Adipocyte (in vitro differentiated cells): ENCODE measurements at regions not wholly inside any gene's neighbourhood (a gene's known extent, or its start where the extent isn't known, plus 50 kb on each side); places are given as distances from the start of the nearest gene placed in this dataset.

Source experiments
- DNase-seq: peaks from one replicate; pipeline ENCODE4 v3.0.0-alpha.2; 2015; ENCODE audit warnings: low read depth
- H3K27me3 ChIP-seq: replicated peaks from 2 replicates; pipeline ENCODE4 v1.7.0; 2013; ENCODE audit warnings: mild to moderate bottlenecking, low read length, moderate library complexity; ENCODE audit not compliant: control insufficient read depth, insufficient read depth
- H3K36me3 ChIP-seq: 2 replicates; pipeline ENCODE4 v1.7.0; 2013; ENCODE audit warnings: low read length, mild to moderate bottlenecking, moderate library complexity; ENCODE audit not compliant: control insufficient read depth, insufficient read depth, severe bottlenecking
- H3K4me1 ChIP-seq: 2 replicates; pipeline ENCODE4 v1.7.0; 2013; ENCODE audit warnings: mild to moderate bottlenecking, low read length, moderate library complexity; ENCODE audit not compliant: control insufficient read depth, insufficient read depth
- H3K4me3 ChIP-seq: 2 replicates; pipeline ENCODE4 v1.7.0; 2013; ENCODE audit warnings: mild to moderate bottlenecking, low read length, moderate library complexity
- H3K9ac ChIP-seq: 2 replicates; pipeline ENCODE4 v1.7.0; 2013; ENCODE audit warnings: mild to moderate bottlenecking, low read length, moderate library complexity
- H3K9me3 ChIP-seq: 2 replicates; pipeline ENCODE4 v1.7.0; 2013; ENCODE audit warnings: mild to moderate bottlenecking, low read length, moderate library complexity; ENCODE audit not compliant: control insufficient read depth

DNA sequence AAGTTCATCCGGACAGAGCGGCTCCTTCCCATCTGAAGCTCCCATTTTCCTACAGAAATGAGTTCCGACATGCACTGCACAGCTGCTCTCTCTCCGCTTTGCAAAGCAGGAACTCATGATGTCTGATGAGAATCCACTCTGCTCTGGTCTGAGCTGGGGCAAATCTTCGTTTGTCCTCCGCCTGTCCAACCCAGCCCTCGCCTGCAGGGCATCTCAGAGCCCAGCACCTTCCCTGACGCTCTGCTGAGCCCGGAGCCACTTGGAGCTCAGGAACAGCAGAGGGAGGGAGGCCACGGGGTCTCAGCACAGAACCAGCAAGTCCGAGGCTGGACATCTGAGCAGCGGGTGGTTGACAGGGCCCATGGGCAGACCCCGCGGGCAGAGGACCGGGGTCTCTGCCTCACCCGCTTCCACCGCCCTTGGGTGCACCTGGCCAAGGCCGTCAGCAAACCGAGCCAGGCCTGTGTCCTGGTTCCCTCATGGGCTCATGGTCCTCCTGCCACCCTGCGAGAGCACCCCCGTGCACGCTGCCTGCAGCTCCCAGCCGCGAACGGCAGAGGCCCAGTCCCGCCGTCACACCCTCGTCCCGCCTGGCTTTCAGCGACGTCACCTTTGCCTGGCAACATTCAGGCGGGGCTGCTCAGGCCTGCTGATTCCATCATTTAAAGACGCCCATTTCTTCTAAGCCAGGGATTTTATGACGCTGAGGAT lies 78.5 kb upstream of the BHLHE23 start:
- H3K4me3 ChIP-seq: no peak overlapping the region
- no peak for DNase-seq
- no peak overlapping the region for H3K9ac ChIP-seq
- no peaks in the 10 kb centered on the region for H3K9me3 ChIP-seq
- H3K27me3 ChIP-seq: peaks cover 53% of the 10 kb centered on the region
- H3K4me1 ChIP-seq: no peaks in the 10 kb centered on the region
- H3K36me3 ChIP-seq: no peaks in the 10 kb centered on the region

DNA sequence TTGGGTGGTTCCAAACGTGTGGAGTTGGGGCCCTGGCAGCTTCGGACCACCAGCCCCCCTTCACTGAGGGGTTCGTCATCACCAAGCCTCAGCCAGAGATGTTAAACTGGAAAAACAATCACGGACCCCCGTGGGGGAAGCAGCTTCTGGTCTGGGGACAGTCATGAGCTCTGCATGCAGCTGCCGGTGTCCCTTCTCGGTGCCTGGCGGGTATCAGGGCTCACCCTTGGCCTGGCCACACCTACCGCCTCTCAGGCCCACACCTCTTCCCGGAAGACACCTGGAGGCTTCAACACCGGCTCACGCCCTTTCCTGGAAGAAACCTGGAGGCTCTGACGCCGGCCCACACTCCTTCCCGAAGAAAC lies 77.8 kb upstream of the BHLHE23 start:
- no peaks in the 10 kb centered on the region for H3K36me3 ChIP-seq
- peaks cover 51% of the 10 kb centered on the region for H3K27me3 ChIP-seq

DNA sequence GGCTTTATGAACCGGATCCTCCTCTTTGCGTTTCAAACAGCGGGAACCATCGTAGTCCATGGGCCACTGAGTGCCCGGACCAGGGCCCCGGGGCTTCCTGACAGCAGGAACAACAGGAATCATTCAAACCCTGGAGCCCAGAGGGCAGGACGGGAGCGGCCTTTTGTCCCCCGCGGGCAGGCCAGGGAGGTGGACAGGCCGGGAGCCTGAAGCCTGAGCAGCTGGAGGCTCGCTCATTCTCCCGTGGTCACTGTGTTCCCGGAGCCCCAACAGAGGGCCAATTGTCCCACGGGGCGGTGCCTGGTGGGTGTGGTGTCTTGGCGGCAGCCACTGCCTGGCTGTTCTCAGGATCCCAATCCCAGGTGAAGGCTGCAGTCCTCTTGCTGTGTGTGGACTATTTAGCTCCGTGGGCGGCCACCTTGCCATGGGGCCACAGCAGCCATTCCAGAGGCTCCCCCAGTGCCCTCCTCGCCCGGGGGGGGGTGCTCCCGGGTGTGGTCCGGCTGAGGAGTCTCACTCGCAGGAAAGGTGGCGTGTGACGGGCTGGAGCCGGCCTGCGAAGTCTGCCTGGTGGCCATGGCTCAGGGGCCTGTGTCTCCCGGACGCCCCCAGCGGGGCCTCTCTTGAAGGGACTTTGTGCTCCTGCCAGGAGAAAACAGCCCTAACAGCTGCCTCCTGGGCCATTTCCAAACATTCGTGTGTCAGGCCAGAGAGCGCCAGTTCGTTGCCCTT lies 77.2 kb upstream of the BHLHE23 start:
- Histone ChIP-seq H3K4me1 (no peaks in the 10 kb centered on the region), H3K9ac (no peak overlapping the region), H3K9me3 (peaks cover 7% of the 10 kb centered on the region), H3K36me3 (no peaks in the 10 kb centered on the region), H3K27me3 (peaks cover 51% of the 10 kb centered on the region), H3K4me3 (no peak overlapping the region)
- DNase-seq: no peak

More for the DNA sequence above, 77.8 kb upstream of the BHLHE23 start:
- H3K9ac ChIP-seq: no peak overlapping the region
- no peak for DNase-seq
- no peaks in the 10 kb centered on the region for H3K4me1 ChIP-seq
- peaks cover 3% of the 10 kb centered on the region for H3K9me3 ChIP-seq
- no peak overlapping the region for H3K4me3 ChIP-seq

DNA sequence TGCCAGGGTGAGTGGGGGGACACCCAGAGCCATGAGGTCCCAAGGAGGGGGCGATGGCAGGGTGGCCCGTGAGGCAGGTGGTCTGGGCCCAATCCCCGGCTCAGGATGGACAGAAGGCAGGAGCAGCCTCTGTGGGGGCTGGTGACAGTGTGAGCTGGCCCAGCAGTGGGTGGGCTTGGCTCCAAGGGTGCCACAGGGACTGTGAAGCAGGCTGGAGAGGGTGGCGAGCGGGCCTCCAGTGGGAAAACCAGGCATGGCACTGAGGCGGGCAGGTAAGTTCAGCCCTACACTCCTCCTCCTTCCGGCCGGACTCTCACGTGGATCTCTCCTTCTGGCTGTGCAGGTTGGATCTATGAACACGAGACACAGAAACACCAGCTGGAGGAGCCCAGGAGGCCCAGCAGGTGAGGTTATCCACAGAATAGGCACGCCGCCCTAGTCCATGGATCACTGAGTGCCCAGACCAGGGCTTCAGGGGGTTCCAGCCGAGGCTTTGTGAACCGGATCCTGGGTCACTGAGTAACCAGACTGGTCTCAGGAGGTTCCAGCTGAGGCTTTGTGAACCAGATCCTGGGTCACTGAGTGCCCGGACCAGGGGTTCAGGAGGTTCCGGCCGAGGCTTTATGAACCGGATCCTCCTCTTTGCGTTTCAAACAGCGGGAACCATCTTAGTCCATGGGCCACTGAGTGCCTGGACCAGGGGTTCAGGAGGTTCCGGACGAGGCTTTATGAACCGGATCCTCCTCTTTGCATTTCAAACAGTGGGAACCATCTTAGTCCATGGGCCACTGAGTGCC lies 76.4 kb upstream of the BHLHE23 start:
- H3K4me3 ChIP-seq: no peak overlapping the region
- H3K9ac ChIP-seq: no peak overlapping the region
- peaks cover 15% of the 10 kb centered on the region for H3K9me3 ChIP-seq
- H3K27me3 ChIP-seq: peaks cover 49% of the 10 kb centered on the region
- H3K36me3 ChIP-seq: no peaks in the 10 kb centered on the region
- H3K4me1 ChIP-seq: no peaks in the 10 kb centered on the region
- no peak for DNase-seq

DNA sequence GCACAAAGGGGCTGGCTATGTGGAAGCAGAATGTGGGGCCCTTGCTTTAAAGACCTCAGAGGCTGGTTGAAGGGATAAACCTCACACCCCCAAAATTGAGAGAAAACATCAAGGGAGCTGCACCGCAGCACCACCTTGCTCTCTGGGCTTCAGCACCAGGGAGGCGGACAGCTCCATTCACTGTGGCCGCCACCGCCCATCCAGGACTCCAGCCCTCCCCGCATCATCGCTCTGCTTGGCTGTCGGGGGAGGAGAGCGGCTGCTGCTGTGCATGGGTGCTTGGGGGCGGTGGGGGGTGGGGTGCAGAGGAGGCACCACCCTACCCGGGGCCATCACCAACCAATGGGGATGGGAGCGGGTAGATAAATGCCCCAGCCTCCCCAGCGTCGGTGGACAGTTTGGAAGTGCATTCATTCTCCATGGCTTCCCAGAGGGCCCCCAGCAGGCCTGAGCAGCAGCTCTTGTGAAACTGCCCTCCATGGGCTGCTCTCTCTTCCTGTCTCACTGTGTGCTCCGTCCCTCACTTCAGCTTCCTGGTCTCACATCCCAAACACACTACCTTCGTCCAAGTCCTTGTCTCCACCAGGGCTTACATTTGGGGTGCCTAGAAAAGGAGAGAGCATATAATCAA lies 75.7 kb upstream of the BHLHE23 start:
- no peaks in the 10 kb centered on the region for H3K4me1 ChIP-seq
- no peak overlapping the region for H3K9ac ChIP-seq
- no peaks in the 10 kb centered on the region for H3K36me3 ChIP-seq
- H3K9me3 ChIP-seq: peaks cover 22% of the 10 kb centered on the region
- H3K4me3 ChIP-seq: no peak overlapping the region
- H3K27me3 ChIP-seq: peaks cover 46% of the 10 kb centered on the region
- peak; percentile 48 for DNase-seq

DNA sequence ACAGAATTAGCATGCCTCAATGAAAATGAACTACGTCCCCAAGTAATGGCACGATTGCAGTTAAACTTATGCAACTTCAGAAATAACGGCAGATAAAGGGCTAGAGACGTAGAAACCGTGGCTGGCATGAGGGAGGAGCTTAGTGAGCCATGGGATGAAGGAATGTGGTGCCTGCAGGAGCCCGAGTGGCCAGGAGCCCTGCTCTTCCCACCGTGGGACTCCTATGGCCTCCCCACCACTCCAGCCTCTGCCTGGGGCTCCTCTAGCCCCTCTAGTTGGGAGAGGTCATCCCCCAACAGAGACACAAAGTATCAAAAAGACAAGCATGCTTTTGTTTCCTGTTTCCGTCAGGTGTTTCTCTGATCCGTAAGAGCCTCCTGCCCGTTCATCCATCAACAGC lies 75.1 kb upstream of the BHLHE23 start:
- Histone ChIP-seq H3K4me1 (no peaks in the 10 kb centered on the region), H3K4me3 (no peak overlapping the region), H3K9ac (no peak overlapping the region), H3K27me3 (peaks cover 41% of the 10 kb centered on the region), H3K36me3 (no peaks in the 10 kb centered on the region), H3K9me3 (peaks cover 28% of the 10 kb centered on the region)
- DNase-seq: no peak

DNA sequence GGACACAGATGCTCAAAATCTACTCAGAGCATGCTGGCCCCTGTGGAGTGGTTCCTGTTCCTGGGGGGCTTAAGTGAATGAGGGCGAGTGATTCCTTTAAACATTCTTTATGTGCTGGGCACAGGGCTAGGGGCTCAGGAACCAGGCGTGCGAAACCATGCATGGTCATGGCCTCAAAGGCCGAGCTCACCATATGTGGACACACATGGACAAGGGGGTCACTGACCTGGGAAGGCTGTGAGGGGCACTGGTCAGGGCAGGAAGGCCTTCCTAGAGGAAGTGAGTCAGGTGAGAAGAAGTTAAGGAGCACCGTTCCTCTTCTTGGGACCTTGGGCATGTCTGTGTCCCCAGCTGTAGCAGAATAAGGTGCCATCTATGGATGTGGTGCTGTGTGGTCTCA lies 74.6 kb upstream of the BHLHE23 start:
- H3K9ac ChIP-seq: no peak overlapping the region
- no peak overlapping the region for H3K4me3 ChIP-seq
- peaks cover 38% of the 10 kb centered on the region for H3K27me3 ChIP-seq
- H3K9me3 ChIP-seq: peaks cover 33% of the 10 kb centered on the region
- H3K4me1 ChIP-seq: no peaks in the 10 kb centered on the region
- H3K36me3 ChIP-seq: no peaks in the 10 kb centered on the region
- no peak for DNase-seq

DNA sequence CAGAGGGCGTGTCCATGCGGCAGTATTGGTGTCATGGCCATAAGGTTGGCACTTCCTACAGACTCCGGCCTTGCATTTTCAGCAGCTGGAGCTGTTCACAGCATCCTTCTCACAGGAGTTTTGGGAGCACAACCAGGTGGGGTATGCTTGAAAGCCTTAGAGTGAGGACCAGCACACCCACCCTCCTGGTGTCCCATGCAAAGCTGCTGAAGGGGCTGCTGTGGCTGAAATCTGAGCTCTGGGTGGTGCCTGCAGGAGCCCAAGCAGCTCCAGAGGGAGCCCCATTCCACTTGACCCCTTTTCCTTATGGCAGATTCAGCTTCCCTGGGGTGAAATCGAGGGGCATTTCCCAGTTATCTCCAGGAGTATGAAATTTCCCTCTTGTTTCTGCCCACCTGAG lies 74.0 kb upstream of the BHLHE23 start:
- DNase-seq: no peak
- no peaks in the 10 kb centered on the region for H3K36me3 ChIP-seq
- no peaks in the 10 kb centered on the region for H3K4me1 ChIP-seq
- no peak overlapping the region for H3K4me3 ChIP-seq
- peaks cover 38% of the 10 kb centered on the region for H3K27me3 ChIP-seq
- no peak overlapping the region for H3K9ac ChIP-seq
- H3K9me3 ChIP-seq: peaks cover 37% of the 10 kb centered on the region

DNA sequence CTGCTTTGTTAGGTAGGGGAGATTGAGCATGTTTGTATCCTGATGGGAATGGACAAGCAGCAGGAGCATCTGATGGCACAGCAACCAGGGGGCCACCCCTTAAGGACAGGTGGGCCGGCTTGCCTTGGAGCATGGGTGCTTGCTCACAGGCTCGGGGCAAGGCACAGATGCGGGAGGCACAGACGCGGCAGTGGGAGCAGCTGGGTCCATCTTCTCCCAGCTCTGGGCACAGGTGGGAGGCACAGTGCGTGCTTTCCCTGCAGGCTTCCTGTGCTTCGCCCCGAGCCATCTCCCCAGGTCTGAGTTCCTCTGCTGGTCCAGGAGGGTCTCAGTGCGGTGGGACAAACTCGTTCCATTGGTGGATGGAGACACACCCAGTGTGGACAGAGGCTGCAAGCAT lies 73.6 kb upstream of the BHLHE23 start:
- Histone ChIP-seq H3K36me3 (no peaks in the 10 kb centered on the region), H3K27me3 (peaks cover 36% of the 10 kb centered on the region), H3K4me1 (no peaks in the 10 kb centered on the region), H3K4me3 (no peak overlapping the region), H3K9me3 (peaks cover 40% of the 10 kb centered on the region), H3K9ac (no peak overlapping the region)
- no peak for DNase-seq

DNA sequence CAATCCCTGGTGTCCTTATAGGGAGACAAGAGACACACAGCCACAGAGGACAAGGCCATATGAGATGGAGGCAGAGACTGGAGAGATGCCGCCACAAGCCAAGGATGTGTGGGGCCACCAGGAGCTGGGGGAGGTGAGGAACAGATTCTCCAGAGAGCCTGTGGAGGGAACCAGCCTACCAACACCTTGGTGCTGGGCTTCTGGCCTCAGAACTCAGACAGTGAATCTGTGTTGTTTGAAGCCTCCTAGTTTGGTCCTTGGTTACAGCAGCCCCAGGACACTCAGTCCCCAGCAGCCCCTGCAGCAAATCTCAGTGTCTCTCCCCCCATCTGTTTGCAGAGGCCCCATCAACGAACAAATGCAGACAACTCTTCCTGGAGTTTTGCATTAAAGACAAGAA lies 73.2 kb upstream of the BHLHE23 start:
- peaks cover 31% of the 10 kb centered on the region for H3K27me3 ChIP-seq
- no peak overlapping the region for H3K9ac ChIP-seq
- no peaks in the 10 kb centered on the region for H3K4me1 ChIP-seq
- DNase-seq: no peak
- no peaks in the 10 kb centered on the region for H3K36me3 ChIP-seq
- no peak overlapping the region for H3K4me3 ChIP-seq
- H3K9me3 ChIP-seq: peaks cover 41% of the 10 kb centered on the region

DNA sequence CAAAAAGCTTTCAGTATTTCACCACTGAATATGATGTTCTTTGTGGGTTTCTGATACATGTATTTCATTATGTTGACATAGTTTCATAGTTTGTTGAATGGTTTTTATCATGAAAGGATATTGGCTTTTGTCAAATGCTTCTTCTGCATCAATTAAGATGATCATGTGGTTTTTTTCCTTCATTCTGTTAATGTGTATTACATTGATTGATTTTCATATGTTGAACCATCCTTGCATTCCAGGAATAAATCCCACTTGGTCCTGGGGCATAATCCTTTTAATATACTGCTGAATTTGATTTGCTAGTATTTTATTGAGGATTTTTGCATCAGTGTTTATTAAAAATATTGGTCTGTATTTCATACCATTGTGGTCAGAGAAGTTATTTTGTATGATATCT lies 70.9 kb upstream of the BHLHE23 start:
- H3K9ac ChIP-seq: no peak overlapping the region
- no peak for DNase-seq
- H3K9me3 ChIP-seq: peaks cover 41% of the 10 kb centered on the region
- no peaks in the 10 kb centered on the region for H3K36me3 ChIP-seq
- peaks cover 25% of the 10 kb centered on the region for H3K27me3 ChIP-seq
- no peaks in the 10 kb centered on the region for H3K4me1 ChIP-seq
- H3K4me3 ChIP-seq: no peak overlapping the region
